ENCODE measurements at regions not wholly inside any gene's neighbourhood (a gene's known extent, or its start where the extent isn't known, plus 50 kb on each side); places are given as distances from the start of the nearest gene placed in this dataset.
"Not testable (repeated sequence)": the region's sequence is repeated elsewhere in the genome, so short reads cannot be mapped to it uniquely, and the experiment has no call there.

DNA sequence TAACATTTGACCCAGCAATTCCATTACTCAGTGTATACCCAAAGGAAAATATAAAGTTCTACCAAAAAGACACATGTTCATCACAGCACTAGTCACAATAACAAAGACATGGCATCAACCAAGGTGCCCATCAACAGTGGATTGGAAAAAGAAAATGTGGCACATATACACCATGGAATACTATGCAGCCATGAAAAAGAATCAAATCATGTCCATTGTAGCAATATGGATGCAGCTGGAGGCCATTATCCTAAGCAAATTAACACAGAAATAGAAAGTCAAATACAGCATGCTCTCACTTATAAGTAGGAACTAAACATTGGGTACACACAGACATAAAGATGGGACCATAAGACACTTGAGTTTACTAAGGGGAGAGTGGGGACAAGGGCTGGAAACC is 441.9 kb upstream of the ID4 start:
- no peak for DNase-seq (ENCODE audit: low spot score)

DNA sequence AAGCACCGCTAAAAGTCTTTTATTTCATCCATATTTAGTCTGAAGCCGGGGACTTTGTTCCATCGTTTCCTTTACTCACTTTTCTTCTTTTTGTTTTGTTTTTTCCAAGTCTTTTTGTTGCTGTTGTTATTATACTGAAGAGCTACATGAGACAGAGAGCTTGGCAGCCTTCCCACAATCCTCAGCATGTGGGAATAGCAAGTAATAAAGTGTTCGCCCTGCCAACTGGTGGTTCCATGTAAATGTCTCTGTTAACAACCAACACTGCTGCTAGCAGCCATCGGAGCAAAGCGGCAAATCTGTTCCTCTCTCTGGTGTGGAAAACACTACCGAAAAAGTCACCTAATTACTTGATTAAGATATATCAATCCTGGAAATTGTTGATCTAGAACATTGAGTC is 437.8 kb upstream of the ID4 start:
- DNase-seq (ENCODE audit: low spot score), result no peak

DNA sequence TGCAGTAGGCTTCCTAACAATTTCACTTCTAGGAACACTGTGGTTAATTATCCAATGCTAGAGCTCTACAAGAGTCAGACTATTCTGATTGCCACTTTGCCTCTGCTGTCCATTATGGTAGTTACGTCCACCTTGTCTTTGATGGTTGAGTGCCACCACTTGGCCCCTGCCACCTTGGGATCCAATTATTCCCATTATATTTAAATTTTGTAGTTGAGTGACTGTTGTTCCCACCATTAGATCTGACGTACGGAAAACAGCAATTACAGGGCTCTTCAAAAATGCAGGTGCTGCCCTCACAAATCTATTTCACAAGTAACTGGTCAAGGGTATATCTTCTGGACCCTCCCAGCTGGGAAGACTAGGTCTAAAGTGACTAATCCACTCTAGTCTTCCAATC is 432.3 kb upstream of the ID4 start:
- DNase-seq (ENCODE audit: low spot score), result not testable (repeated sequence)

DNA sequence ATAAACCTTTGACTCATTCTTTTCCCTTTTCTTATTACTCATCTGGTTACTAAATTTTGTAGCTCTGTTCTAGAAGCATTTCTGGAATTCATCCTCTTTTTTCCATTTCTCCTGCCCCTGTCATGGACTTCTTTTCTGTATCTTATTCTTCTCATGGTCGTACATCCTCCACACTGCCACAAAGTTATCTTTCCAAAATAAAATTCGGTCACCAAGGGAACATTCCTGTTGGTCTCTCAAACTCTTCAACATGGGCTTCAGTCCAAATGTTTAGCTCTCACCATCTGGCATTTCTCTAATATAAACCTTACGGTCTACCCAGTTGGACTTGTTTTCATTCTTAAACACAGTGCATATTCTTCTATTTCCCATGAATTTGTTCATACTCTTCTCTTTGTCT is 428.8 kb upstream of the ID4 start:
- no peak for DNase-seq (ENCODE audit: low spot score)

DNA sequence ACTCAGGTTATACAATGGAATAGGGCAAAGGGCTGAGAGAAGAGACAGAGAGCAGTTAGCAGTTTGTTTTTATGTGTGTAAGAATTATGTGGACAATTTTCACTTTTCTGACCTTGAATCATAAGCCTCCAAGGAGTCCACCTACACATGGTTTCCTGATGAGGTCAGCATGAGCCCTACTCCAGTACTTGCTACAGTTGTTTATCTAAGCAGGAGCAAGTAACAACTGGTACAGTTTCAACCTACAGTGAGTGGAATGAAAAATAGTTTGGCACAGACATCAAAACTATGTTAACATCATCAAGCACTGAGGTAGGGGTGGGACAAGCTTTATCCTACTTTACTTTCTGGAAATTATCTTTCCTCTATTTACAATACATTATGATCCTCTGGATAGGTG is 426.7 kb upstream of the ID4 start:
- DNase-seq (ENCODE audit: low spot score), result peak; percentile 29

DNA sequence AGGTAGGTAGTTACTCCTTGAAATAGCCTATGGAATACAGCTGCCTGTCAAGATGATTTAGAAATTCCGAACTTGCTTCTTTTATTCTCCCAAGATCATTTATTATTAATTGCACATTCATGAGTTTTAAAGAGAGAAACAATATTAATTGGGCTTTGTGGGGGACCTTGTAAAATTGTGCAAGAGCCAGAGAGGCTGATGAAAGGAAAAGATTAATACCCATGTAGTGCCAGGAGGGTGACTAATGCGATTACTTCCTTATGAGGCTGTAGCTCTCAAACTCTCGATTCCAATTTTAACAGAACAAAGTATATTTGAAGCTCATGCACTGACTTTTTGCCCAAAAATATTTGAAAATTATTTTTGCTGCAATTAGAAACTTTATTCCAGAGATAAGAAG is 423.8 kb upstream of the ID4 start:
- DNase-seq (ENCODE audit: low spot score), result peak; percentile 54

DNA sequence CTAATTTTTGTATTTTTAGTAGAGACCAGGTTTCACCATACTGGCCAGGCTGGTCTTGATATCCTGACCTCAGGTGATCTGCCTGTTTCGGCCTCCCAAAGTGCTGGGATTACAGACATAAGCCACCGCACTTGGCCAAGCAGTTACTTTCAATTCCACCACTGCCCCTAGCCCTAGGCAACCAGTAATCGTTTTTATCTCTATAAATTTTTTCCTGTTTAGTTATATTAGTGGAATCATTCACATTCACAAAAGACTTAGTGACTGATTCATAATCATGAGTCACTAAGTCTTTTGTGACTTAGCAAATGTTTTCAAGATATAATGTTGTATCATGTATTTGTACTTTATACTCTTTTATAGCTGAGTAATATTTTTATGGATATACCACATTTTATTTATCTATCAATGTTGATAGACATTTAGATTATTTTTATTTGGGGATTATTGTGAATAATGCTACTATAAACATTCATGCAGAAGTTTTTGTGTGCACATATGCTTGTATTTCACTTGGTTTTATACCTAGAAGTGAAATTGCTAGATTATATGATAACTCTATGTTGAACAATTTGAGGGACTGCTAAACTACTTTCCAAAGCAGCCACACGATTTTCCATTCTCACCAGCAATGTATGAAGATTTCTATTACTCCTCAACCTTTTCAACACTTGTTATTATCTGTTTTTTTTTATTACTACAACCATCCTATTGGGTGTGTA is 421.4 kb upstream of the ID4 start:
- peak; percentile 50 for DNase-seq (ENCODE audit: low spot score)

DNA sequence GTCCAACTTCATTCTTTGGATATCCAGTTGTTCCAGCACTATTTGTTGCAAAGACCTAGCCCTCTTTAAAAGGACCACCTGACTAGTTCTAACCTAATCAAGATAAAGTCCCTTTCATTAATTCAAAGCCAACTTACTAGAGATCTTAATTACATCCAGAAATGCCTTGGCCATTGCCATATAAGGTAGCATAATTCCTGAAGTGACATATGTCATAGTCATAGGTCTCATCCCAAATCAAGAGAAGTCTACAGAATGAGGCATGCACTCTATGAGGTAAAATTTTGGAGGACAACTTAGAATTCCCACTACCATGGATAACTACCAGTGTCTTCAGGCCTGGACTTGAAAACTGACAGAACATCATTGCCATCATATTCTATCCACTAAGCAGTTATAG is 420.4 kb upstream of the ID4 start:
- no peak for DNase-seq (ENCODE audit: low spot score)

DNA sequence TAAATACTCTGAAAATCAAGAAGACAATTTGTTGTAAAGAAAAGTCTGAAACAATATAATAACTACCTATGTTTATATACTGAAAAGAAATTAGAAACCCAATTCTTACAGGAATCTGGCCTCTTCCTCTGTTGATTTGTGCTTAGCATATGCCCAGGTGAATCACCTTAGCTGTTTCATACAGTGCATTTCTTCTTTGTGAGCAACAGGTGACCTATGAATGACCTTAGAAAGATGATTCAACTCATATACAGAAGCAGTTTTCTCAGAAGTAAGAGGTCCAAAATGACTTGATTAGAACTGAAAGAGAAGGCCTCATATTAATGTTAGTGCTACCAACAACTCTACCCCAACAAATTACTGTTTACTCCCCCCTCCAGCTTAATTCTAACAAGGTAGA is 419.5 kb upstream of the ID4 start:
- DNase-seq (ENCODE audit: low spot score), result no peak

DNA sequence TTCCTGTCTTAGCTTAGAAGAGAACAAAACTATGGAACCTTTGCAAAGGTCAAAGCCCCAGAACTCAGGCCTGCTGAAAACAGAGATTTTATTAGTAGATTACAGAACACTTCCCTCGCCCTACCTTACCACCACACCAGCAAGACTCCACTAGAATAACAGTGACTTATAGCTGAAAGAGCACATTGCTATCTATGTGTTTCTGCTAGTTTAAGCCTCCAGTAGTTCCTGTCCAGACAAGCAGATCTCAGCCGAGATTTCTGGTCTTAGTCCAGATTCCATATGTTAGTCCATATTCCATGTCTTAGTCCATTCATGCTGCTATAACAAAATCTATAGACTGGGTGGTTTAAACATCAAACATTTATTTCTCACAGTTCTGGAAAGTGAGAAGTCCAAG is 412.3 kb upstream of the ID4 start:
- DNase-seq (ENCODE audit: low spot score), result no peak

DNA sequence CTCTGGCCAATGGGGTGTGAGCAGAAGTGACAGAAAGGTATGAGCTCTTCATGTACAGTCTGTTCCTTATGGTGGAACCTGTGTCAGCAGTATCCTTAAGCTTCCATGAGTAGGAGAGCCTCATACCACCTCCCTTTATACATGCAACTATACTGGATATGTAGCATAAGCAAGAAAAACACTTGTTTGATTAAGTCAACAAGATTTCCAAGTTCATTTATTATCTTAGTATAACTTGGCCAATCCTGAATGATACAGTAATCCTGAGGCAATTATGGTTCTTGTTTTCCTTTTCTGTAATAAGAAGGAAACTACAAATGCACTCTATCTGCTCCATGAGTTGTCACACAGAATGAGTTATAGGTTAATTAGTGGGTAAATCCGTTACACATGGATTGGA is 409.6 kb upstream of the ID4 start:
- DNase-seq (ENCODE audit: low spot score), result no peak

DNA sequence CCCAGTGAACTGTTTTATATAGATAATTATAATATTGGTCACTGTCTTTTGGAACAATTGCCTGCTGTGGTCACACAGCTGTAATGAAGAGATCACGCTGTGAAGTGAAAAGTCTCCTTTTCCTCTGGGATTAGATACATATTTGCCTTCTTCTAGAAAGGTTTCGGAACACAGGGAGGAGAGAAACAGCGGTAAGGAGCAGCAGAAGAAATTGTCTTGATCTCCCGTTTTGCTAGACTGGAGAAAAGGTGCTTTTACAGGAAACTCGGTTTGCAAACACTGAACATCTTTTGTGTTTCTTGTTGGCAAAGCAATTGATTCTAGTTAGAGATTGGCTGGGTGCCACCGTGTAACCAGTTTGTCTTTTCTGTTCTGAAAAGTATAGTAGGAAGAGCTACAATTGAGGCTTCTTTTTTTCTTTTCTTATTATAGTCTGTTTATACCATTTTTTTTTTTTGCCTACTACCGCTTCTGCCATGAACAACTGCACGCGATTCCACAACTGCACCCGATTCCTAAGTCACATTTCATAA is 404.1 kb upstream of the ID4 start:
- DNase-seq (ENCODE audit: low spot score), result no peak

DNA sequence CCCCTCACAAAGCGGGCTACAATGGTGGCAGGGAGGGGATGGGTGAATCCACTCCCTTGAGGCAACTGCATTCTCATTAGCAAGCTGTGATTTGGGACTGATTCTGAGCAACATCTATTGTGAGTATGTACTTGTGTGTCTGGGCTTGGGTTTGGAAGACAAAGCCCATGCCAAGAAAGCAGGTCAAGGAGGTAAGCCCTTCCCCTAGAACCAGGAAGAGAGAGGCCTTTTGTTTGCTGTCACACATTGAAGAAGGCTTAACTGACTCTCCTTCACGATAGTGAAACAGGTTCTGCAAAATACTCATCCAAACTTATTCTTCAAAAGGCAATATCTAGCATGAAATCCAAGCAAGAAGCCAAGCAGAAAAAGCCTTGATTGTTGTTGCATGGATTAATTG is 403.1 kb upstream of the ID4 start:
- DNase-seq (ENCODE audit: low spot score), result no peak

DNA sequence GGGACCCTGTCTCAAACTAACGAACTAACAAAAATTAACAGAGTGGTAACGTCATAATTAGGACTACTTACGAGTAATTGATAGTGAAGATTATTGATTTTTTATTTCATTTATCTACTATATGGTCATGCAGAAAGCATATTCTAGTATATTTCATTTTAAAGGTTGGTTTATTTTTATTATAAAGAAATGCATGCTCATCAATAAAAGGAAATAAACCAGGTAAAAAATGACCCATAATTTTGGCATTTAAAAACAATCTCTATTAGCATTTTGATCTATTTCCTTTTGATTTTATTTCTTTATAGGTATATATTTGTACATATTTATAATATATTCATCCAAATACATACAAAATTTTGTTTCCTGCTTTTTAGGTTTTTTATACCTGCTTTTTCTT is 401.4 kb upstream of the ID4 start:
- no peak for DNase-seq (ENCODE audit: low spot score)

DNA sequence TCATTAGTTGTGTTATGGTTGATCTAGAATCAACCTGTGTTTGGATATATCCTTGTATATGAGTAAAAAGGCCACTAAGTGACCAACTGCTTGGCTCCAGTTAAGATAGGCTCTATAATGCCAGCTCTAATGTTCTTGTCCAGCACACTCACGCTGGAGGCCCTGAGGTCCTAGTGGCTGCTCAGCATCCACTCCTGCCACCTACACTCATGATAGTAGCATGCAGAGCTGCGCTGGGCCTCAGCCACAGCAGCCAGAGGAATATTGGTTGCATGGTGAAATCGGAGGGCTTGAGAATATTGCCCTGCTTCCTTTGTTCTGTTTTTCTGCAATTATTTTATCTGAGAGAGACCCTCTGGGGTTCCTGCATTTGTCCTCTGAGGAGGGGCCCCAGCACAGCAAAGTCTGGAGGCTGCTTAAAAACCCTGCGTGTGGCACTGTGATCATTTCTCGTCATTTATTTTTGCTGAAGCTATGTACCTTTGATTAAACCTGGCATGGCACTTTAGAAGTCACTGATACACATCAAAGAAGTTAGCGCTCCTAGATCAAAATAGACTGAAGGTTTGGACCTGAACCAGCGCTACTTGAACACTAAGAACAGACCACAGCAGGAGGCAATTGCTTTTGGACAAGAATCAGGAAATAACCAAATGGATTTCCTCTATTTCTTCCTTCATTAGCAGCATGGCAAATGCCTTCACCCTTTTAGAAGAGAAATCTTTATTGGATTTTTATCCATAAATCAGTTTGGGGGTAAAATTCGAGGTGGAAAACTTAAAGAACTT is 398.4 kb upstream of the ID4 start:
- no peak for DNase-seq (ENCODE audit: low spot score)

DNA sequence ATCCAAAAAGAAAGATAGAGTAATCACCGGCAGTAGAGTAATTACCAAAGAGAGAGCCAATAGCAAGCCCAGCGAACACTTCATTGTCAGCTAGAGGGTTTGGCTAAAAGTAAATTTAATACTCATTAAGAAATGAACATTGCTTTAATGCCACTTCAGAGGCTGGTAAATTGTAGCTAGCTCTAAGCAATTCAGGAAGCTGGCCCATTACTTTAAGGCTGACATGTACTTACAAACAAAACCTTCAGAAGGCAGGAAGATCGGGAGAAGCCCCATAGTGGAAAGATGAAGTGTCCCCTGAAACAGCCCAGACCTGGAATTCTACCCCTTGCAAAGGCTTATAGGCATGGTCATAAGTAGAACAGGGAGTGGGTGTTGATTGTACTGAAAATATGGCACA is 396.6 kb upstream of the ID4 start:
- no peak for DNase-seq (ENCODE audit: low spot score)

DNA sequence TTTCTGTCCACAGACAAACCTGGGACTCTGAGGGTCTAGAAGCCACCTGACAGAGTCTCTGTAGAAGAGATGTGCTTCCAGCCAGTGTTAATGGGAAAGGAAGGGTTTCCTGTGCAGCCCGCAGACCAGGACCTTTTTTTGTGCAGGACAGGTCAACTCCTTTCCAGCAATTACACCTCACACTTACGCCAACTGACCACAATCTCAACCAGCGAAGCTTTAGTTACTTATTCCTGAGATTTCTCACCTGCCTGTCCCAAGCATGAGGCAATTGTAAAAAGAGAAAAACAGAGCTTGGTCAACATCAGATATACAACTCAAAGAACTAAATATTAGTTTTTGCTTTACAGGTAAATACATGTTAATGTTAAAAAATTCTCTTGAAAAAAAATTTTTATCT is 393.8 kb upstream of the ID4 start:
- DNase-seq (ENCODE audit: low spot score), result no peak

DNA sequence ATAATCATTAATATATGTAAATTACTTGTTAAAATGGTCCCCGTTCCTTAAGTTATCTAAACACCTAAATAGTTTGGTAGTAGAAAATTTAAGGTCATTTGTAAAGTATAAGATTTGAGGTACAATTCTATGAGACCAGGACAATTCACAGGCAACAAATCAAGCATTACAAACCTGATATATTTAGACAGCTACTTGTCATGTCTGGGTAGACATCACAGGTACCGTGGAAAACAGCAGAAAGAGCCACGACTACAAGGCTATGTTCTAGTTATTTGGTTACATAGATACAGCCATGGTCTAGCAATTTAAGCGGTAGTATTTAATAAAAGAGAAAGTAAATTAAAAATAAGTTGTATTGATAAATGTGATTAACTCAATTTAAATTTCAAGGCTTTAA is 393.1 kb upstream of the ID4 start:
- DNase-seq (ENCODE audit: low spot score), result no peak

DNA sequence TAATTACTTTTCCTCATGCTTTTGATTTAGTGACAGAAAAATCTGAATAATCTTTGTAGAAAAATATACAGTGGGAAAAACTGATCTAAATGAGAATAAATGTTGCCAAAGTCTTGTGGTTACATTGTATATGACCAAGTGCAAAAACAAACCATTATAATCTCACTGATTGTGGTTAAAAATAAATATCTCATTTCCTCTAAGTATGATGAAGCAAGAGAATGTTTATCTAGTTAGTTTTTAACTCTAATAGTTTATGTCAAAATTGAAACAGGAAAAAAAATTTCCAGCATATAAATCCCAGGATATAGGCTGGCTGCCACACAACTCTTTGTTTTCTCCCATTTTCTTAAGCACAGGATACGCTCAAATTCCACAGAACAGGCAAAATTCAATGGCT is 392.7 kb upstream of the ID4 start:
- no peak for DNase-seq (ENCODE audit: low spot score)

DNA sequence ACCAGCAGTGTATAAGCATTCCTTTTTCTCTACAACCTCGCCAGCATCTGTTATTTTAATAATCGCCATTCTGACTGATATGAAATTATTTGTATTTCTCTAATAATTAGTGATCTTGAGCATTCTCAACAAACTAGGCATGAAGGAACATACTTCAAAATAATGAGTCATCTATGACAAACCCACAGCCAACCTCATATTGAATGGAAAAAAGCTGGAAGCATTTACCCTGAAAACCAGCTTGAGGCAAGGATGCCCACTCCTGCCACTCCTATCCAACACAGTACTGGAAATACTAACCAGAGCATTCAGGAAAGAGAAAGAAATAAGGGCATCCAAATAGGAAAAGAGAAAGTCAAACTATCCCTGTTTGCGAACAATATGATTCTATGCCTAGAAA is 390.6 kb upstream of the ID4 start:
- DNase-seq (ENCODE audit: low spot score), result no peak

DNA sequence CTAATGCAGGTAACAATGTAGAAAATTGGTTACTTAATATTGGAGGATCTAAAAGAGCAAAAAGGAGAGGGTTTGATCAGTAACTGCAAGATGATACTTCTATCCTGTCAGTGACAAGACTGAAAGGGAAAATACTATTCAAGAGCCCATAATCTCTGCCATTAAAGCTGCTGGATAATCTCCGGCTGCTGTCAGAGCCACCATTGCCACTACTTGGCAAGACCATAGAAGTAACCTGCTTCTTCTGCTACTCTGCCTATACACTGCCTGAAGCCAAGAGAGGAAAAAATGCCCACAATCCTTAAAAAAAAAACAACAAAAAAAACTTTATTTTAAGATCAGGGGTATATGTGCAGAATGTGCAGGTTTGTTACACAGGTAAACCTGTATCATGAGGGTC is 386.5 kb upstream of the ID4 start:
- no peak for DNase-seq (ENCODE audit: low spot score)

DNA sequence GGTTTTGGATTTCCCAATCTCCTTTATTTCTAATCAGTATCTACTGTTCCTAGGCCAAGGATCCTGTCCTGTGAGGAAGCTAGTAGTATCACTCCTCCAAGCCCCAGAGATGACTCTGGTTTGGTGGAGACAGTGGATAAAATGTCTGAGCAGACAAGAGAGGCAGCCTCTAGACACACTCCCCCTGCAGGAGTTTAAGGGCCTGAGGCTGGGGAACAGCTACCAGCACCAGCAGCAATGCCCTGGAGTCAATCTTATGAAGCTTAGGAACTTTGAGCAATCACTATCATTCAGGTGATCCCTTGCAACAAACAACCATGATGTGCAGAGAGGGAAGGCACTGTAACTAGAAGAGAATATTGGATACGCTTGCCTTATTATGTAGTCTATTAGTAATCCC is 384.7 kb upstream of the ID4 start:
- no peak for DNase-seq (ENCODE audit: low spot score)

DNA sequence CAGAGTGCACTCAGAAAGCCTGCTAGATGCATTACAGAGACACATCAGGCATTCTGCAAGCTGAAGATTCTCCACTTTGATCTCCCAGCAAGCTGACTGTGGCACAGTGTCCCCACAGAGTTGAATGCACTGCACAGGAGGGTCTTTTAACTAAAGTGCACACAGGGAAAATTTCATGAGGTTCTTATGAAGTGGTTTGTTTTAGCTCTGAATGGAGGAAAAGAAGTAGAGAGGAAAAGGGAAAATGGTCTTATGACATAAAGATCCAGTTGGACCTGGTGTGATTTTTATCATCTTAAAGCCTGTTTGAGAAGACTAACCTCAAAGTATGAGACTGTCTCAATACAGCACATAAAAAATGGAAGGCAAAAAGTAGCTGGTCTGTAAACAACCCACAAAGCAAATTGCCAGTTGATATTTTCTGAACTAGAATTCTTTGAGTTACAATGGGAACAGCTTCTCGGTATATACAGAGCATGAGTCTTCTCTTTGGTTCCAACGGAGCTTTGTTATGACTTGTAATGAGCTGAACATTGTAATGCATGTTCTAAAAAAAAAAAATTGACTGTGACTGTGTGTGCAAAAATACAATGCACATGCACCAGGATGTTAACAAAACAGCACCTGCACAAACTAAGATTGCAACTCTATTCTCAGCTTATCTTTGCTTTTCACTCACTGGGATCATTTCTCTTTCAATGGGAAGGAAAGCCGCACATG is 383.0 kb upstream of the ID4 start:
- DNase-seq (ENCODE audit: low spot score), result no peak

Measured in GM03348 (cell line).